ENCODE measurements at regions not wholly inside any gene's neighbourhood (a gene's known extent, or its start where the extent isn't known, plus 50 kb on each side); places are given as distances from the start of the nearest gene placed in this dataset.

DNA sequence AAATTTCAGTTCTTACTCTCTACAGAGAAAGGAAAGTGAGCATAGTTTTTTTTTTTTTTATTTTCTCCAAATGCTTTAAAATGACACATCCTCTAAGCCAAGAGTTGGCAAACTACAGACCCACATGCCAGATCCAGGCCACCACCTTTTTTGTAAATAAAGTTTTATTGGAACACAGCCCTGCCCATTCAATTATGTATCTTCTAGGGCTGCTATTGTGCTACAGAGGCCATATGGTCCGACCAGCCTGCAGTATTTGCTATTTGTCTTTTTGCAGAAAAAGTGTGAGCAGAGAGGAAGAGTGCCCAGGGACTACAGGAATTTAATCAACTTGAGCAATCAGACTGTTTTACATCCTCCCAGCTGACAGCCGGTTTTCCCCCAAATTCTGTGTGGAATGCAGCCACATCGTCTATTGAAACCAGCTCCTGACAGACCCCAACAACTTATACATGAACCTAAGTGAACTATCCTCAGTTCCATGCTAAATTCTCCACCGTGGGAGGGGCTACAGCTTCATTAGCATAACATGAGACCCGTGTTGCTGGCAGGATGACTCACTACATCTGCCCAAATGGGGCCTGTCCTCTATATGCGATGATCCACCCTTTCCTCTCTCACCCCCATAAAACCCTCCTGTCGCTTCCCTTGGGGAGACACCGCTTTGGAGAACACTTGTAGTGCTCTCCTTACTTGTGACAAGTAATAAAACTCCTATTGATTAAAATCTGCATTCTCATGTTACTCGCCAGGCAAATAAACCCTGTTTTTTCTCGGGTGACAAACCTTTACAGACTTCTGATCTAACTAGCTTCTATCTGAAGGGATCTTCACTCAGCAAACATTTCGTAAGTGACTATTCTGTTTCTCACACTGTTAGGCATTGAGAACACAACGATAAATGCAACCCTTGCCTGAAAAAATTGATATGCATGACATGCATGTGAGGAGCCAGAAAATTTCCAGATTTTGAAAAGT lies 149.4 kb upstream of the HS3ST3A1 start:
- Mint-ChIP-seq H3K27ac (no peak overlapping the region), H3K36me3 (ENCODE audit: low read depth) (no peaks in the 10 kb centered on the region), H3K4me1 (ENCODE audit: low read depth) (no peaks in the 10 kb centered on the region), H3K27me3 (peaks cover 19% of the 10 kb centered on the region), H3K4me3 (no peak overlapping the region), H3K9me3 (no peaks in the 10 kb centered on the region)
- intact Hi-C loops (cut with micrococcal nuclease) = no loop called here

DNA sequence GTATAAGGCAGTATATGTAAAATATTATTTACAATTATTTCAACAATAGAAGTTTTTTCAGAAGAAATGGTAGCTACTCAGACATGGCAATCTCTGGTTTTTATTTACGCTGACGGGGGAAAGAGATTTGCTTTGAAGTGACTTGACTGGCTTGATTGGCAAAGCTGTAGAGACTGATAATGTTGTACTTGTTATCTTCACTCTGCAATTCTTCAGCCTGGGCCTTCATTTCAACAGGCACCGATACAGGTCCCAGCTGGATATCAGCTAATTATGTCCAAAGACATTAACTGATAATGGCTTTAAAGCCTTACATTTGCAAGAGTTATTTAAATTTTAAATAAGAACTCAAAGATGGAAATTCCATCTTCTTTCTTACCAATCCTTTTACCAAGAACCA lies 151.4 kb upstream of the HS3ST3A1 start:
- Mint-ChIP-seq H3K4me3 (no peak overlapping the region), H3K4me1 (ENCODE audit: low read depth) (no peaks in the 10 kb centered on the region), H3K9me3 (no peaks in the 10 kb centered on the region), H3K27me3 (peaks cover 16% of the 10 kb centered on the region), H3K36me3 (ENCODE audit: low read depth) (no peaks in the 10 kb centered on the region), H3K27ac (no peak overlapping the region)
- intact Hi-C loops (cut with micrococcal nuclease) = no loop called here

DNA sequence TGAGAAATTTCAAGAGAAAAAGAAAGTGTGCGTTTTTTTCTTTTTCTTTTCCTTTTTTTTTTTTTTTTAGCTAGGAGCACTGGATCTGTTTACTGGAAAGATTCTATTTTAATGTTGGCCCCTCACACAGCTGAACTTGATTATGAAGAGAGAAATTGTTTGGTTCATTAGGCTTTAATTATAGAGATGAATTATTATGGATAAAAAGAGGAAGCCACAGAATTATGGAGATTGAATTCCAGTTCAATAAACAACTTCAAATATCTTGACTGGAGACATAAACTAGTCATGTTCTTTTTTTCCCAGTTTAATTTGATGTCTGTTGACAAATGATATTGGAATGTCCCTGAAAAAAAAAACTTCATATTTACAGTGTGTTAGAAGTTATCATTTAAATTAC lies 152.0 kb upstream of the HS3ST3A1 start:
- no peak overlapping the region for H3K4me3 Mint-ChIP-seq
- intact Hi-C loops (cut with micrococcal nuclease) = no loop called here
- peaks cover 14% of the 10 kb centered on the region for H3K27me3 Mint-ChIP-seq
- H3K9me3 Mint-ChIP-seq = no peaks in the 10 kb centered on the region
- H3K27ac Mint-ChIP-seq = no peak overlapping the region
- H3K36me3 Mint-ChIP-seq (ENCODE audit: low read depth) = no peaks in the 10 kb centered on the region
- no peaks in the 10 kb centered on the region for H3K4me1 Mint-ChIP-seq (ENCODE audit: low read depth)

- no peak overlapping the region for H3K4me3 Mint-ChIP-seq
- intact Hi-C loops (cut with micrococcal nuclease) = no loop called here
- no peaks in the 10 kb centered on the region for H3K4me1 Mint-ChIP-seq (ENCODE audit: low read depth)
- H3K9me3 Mint-ChIP-seq = no peaks in the 10 kb centered on the region
- H3K27me3 Mint-ChIP-seq = peaks cover 7% of the 10 kb centered on the region
- no peaks in the 10 kb centered on the region for H3K36me3 Mint-ChIP-seq (ENCODE audit: low read depth)
- H3K27ac Mint-ChIP-seq = no peak overlapping the region
These were observed 154.1 kb upstream of the HS3ST3A1 start for GRCh38 chr17:13755851-13756250.

GRCh38 chr17:13756763-13757162 lies 155.0 kb upstream of the HS3ST3A1 start:
- H3K4me1 Mint-ChIP-seq (ENCODE audit: low read depth) = no peaks in the 10 kb centered on the region
- no peaks in the 10 kb centered on the region for H3K9me3 Mint-ChIP-seq
- intact Hi-C loops (cut with micrococcal nuclease) = no loop called here
- H3K4me3 Mint-ChIP-seq = no peak overlapping the region
- no peaks in the 10 kb centered on the region for H3K36me3 Mint-ChIP-seq (ENCODE audit: low read depth)
- no peak overlapping the region for H3K27ac Mint-ChIP-seq
- peaks cover 4% of the 10 kb centered on the region for H3K27me3 Mint-ChIP-seq

- no peak overlapping the region for H3K4me3 Mint-ChIP-seq
- intact Hi-C loops (cut with micrococcal nuclease) = no loop called here
- no peak overlapping the region for H3K27ac Mint-ChIP-seq
- H3K4me1 Mint-ChIP-seq (ENCODE audit: low read depth) = no peaks in the 10 kb centered on the region
- no peaks in the 10 kb centered on the region for H3K27me3 Mint-ChIP-seq
- H3K36me3 Mint-ChIP-seq (ENCODE audit: low read depth) = no peaks in the 10 kb centered on the region
- no peaks in the 10 kb centered on the region for H3K9me3 Mint-ChIP-seq
These were observed 156.1 kb upstream of the HS3ST3A1 start for GRCh38 chr17:13757871-13758270.

- Mint-ChIP-seq H3K4me3 (no peak overlapping the region), H3K9me3 (no peaks in the 10 kb centered on the region), H3K27me3 (no peaks in the 10 kb centered on the region), H3K4me1 (ENCODE audit: low read depth) (no peaks in the 10 kb centered on the region), H3K27ac (no peak overlapping the region), H3K36me3 (ENCODE audit: low read depth) (no peaks in the 10 kb centered on the region)
- intact Hi-C loops (cut with micrococcal nuclease) = no loop called here
These were observed 158.0 kb upstream of the HS3ST3A1 start for GRCh38 chr17:13759518-13760335.

- Mint-ChIP-seq H3K4me3 (no peak overlapping the region), H3K9me3 (no peaks in the 10 kb centered on the region)
These were observed 159.4 kb upstream of the HS3ST3A1 start for GRCh38 chr17:13761038-13761603.

GRCh38 chr17:13765701-13766100 lies 164.0 kb upstream of the HS3ST3A1 start:
- Mint-ChIP-seq H3K27me3 (no peaks in the 10 kb centered on the region), H3K4me1 (ENCODE audit: low read depth) (no peaks in the 10 kb centered on the region), H3K4me3 (no peak overlapping the region), H3K27ac (no peak overlapping the region), H3K9me3 (peaks cover 25% of the 10 kb centered on the region), H3K36me3 (ENCODE audit: low read depth) (no peaks in the 10 kb centered on the region)
- intact Hi-C loops (cut with micrococcal nuclease) = no loop called here

More at GRCh38 chr17:13761038-13761603, 159.4 kb upstream of the HS3ST3A1 start:
- no peaks in the 10 kb centered on the region for H3K4me1 Mint-ChIP-seq (ENCODE audit: low read depth)
- H3K36me3 Mint-ChIP-seq (ENCODE audit: low read depth) = no peaks in the 10 kb centered on the region
- no peaks in the 10 kb centered on the region for H3K27me3 Mint-ChIP-seq
- H3K27ac Mint-ChIP-seq = no peak overlapping the region
- intact Hi-C loops (cut with micrococcal nuclease) = no loop called here

DNA sequence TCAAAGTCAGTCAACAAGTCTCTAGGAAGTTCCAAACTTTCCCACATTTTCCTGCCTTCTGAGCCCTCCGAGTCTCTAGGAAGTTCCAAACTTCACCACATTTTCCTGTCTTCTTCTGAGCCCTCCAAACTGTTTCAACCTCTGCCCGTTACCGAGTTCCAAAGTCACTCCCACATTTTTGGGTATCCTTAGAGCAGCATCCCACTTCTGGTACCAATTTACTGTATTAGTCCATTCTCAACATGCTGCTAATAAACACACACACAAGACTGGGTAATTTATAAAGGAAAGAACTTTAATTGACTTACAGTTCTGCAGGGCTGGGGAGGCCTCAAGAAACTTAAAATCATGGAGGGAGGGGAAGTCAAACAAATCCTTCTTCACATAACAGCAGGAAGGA lies 169.0 kb upstream of the HS3ST3A1 start:
- intact Hi-C loops (cut with micrococcal nuclease) = no loop called here
- H3K9me3 Mint-ChIP-seq = peaks cover 48% of the 10 kb centered on the region
- H3K36me3 Mint-ChIP-seq (ENCODE audit: low read depth) = peaks cover under 1% of the 10 kb centered on the region
- H3K27me3 Mint-ChIP-seq = no peaks in the 10 kb centered on the region
- H3K4me3 Mint-ChIP-seq = no peak overlapping the region
- H3K27ac Mint-ChIP-seq = no peak overlapping the region
- H3K4me1 Mint-ChIP-seq (ENCODE audit: low read depth) = no peaks in the 10 kb centered on the region

DNA sequence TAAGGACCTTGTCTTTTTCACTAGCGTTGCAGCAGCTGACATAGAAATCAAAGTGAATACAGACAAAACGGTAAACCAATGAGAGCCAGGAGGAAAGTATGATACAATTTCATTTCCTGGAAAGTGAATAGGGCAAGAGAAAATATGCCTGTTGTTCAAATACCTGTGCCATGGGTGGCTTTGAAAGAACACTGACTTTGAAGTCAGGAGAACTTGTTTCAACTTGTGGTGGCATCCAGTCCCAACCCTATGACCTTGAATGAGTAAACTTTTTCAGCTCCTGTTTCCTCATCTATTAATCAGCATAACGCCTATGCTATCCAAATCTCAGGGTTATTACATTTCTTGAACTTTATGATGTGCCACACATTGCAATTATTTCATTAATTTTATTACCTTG lies 173.7 kb upstream of the HS3ST3A1 start:
- intact Hi-C loops (cut with micrococcal nuclease) = no loop called here
- Mint-ChIP-seq H3K4me3 (no peak overlapping the region), H3K9me3 (peaks cover 57% of the 10 kb centered on the region), H3K27ac (no peak overlapping the region), H3K27me3 (no peaks in the 10 kb centered on the region), H3K4me1 (ENCODE audit: low read depth) (no peaks in the 10 kb centered on the region), H3K36me3 (ENCODE audit: low read depth) (peaks cover 16% of the 10 kb centered on the region)

DNA sequence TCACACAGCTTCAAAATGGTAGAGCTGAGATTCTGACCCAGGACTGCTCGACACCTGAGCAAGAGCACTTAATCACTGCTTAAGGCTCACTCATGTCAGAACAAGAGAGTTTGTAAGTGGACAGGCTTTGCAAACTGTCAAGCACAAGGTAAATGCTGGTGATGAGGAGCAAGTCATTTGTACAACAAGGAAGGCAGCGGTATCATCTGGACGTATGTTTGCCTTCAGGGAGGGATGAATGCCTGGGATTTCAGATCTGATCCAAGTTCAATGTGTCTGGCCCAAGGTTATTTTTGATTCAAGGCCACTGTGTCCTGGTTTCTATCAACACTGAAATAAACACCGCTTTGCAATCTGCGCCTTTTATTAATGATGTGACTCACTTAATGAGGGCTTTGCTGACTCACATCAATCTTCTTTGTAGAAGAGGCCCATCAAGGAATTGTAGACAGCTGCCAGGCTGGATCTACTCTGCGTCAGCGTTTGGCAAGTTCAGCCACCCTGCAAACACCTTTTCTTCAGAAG lies 174.4 kb upstream of the HS3ST3A1 start:
- Mint-ChIP-seq H3K36me3 (ENCODE audit: low read depth) (peaks cover 16% of the 10 kb centered on the region), H3K27ac (no peak overlapping the region), H3K4me1 (ENCODE audit: low read depth) (no peaks in the 10 kb centered on the region), H3K27me3 (no peaks in the 10 kb centered on the region), H3K4me3 (no peak overlapping the region), H3K9me3 (peaks cover 57% of the 10 kb centered on the region)
- intact Hi-C loops (cut with micrococcal nuclease) = no loop called here

DNA sequence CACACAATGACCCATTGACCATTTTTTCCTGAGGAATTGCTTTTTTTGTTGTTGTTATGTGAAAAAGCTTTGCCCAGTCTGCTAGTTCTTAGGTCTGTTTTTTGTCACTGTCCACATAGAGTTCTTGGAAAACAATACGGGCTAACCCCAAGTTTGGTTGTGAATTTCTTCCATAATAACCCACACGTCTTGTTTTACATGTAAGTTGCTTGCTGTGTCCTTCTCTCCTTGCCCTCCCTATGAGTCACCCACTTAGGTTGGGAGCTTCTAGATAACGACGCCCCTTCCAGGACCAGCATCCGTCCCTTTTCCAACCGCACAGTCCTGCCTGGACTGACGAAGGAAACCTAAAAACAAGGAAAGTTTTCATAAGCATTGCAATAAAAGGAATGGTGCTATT lies 175.3 kb upstream of the HS3ST3A1 start:
- H3K36me3 Mint-ChIP-seq (ENCODE audit: low read depth) = peaks cover 16% of the 10 kb centered on the region
- H3K27me3 Mint-ChIP-seq = no peaks in the 10 kb centered on the region
- no peak overlapping the region for H3K27ac Mint-ChIP-seq
- intact Hi-C loops (cut with micrococcal nuclease) = no loop called here
- H3K4me3 Mint-ChIP-seq = no peak overlapping the region
- H3K9me3 Mint-ChIP-seq = peaks cover 56% of the 10 kb centered on the region
- no peaks in the 10 kb centered on the region for H3K4me1 Mint-ChIP-seq (ENCODE audit: low read depth)

Measured in dendritic cell treated with granulocyte-macrophage colony-stimulating factor and Interleukin-4, amounts not matched to agents 40 ng/mL and 50 ng/mL, for 4 days (primary cell).